ENCODE measurements at regions not wholly inside any gene's neighbourhood (a gene's known extent, or its start where the extent isn't known, plus 50 kb on each side); places are given as distances from the start of the nearest gene placed in this dataset.

DNA sequence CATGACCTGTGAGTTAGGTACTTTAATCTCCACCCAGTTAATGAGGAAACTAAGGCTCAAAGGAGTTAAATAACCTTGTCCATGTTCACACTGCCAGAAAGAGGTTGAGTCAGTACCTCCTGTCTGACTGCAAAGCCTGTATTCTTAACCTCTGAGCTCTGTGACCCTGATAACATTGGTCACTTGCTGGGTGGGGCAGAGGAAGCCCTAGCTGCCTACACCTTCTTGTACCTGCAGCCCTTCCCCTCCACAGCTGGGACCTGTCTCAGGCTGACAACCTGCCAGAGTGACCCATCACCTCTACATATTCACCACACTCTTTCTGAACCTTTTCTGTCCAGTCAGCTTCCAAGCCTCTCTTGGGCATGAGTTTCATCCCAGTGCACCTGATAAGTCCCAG is 106.1 kb upstream of the HES1 start:
- TF ChIP-seq, protein P1, sequence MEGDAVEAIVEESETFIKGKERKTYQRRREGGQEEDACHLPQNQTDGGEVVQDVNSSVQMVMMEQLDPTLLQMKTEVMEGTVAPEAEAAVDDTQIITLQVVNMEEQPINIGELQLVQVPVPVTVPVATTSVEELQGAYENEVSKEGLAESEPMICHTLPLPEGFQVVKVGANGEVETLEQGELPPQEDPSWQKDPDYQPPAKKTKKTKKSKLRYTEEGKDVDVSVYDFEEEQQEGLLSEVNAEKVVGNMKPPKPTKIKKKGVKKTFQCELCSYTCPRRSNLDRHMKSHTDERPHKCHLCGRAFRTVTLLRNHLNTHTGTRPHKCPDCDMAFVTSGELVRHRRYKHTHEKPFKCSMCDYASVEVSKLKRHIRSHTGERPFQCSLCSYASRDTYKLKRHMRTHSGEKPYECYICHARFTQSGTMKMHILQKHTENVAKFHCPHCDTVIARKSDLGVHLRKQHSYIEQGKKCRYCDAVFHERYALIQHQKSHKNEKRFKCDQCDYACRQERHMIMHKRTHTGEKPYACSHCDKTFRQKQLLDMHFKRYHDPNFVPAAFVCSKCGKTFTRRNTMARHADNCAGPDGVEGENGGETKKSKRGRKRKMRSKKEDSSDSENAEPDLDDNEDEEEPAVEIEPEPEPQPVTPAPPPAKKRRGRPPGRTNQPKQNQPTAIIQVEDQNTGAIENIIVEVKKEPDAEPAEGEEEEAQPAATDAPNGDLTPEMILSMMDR (IDR thresholded peaks at IDR 0.05; ENCODE audit: low read depth, low read length), result no peak
- no peak for TF ChIP-seq POLR2A (IDR thresholded peaks at IDR 0.05; ENCODE audit: extremely low read depth, insufficient read length)
- TF ChIP-seq, protein P2, sequence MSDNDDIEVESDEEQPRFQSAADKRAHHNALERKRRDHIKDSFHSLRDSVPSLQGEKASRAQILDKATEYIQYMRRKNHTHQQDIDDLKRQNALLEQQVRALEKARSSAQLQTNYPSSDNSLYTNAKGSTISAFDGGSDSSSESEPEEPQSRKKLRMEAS (IDR thresholded peaks at IDR 0.05; ENCODE audit: low read depth, low read length), result no peak
